ENCODE measurements at regions not wholly inside any gene's neighbourhood (a gene's known extent, or its start where the extent isn't known, plus 50 kb on each side); places are given as distances from the start of the nearest gene placed in this dataset.

DNA sequence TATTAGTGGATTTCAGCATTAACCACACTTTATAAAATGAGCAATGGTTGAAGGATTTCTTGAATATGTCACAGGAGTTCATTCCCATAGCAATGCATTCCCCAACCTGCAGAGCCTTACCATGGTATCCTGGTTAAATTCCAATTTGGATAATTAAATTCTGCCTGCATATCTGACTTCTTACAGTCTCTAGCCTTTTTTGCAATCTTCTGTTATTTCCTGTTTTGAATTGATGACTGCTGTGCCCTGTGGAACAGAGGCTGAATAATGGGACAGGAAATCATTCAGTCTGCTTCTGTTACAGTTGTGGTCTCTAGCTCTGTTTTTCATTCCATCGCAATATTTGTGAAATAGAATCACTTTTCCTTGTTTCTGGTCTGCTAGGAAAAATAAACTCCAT lies 1823.9 kb downstream of the PLA2G4A start:
- TF ChIP-seq NFIC (IDR thresholded peaks at IDR 0.05) (no peak), TEAD4 (IDR thresholded peaks at IDR 0.05) (no peak), FOXM1 (IDR thresholded peaks at IDR 0.05; ENCODE audit: borderline replicate concordance, low read depth) (no peak), EGR1 (IDR thresholded peaks at IDR 0.05) (no peak), RAD21 (IDR thresholded peaks at IDR 0.05; ENCODE audit: low read depth) (no peak), MAX (IDR thresholded peaks at IDR 0.05) (no peak), EP300 (IDR thresholded peaks at IDR 0.05; ENCODE audit: borderline replicate concordance) (no peak), YY1 (IDR thresholded peaks at IDR 0.05; ENCODE audit: low read depth) (no peak)
- TF ChIP-seq, protein P1, sequence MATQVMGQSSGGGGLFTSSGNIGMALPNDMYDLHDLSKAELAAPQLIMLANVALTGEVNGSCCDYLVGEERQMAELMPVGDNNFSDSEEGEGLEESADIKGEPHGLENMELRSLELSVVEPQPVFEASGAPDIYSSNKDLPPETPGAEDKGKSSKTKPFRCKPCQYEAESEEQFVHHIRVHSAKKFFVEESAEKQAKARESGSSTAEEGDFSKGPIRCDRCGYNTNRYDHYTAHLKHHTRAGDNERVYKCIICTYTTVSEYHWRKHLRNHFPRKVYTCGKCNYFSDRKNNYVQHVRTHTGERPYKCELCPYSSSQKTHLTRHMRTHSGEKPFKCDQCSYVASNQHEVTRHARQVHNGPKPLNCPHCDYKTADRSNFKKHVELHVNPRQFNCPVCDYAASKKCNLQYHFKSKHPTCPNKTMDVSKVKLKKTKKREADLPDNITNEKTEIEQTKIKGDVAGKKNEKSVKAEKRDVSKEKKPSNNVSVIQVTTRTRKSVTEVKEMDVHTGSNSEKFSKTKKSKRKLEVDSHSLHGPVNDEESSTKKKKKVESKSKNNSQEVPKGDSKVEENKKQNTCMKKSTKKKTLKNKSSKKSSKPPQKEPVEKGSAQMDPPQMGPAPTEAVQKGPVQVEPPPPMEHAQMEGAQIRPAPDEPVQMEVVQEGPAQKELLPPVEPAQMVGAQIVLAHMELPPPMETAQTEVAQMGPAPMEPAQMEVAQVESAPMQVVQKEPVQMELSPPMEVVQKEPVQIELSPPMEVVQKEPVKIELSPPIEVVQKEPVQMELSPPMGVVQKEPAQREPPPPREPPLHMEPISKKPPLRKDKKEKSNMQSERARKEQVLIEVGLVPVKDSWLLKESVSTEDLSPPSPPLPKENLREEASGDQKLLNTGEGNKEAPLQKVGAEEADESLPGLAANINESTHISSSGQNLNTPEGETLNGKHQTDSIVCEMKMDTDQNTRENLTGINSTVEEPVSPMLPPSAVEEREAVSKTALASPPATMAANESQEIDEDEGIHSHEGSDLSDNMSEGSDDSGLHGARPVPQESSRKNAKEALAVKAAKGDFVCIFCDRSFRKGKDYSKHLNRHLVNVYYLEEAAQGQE (IDR thresholded peaks at IDR 0.05; ENCODE audit: low read depth), result no peak
